Choroid plexus epithelial cell (primary cell): ENCODE measurements at regions not wholly inside any gene's neighbourhood (a gene's known extent, or its start where the extent isn't known, plus 50 kb on each side); places are given as distances from the start of the nearest gene placed in this dataset.

Experiments
- DNase-seq: peaks from one replicate; pipeline ENCODE4 v3.0.0-alpha.2; 2010; ENCODE audit warnings: low read depth
- H3K4me3 ChIP-seq: 2 replicates; pipeline ENCODE4 v1.5.1; 2011; ENCODE audit warnings: low read depth, mild to moderate bottlenecking, control low read depth, low read length, moderate library complexity
- CTCF ChIP-seq: conservative IDR thresholded peaks from 2 replicates; pipeline ENCODE4 v1.5.1; 2011; ENCODE audit warnings: low read depth, mild to moderate bottlenecking, control low read depth, inconsistent platforms, low read length, moderate library complexity

- TF ChIP-seq CTCF, result no peak
- no peak overlapping the region for H3K4me3 ChIP-seq
- no peak for DNase-seq
Measured at GRCh38 chr5:167999182-167999581, 292.3 kb upstream of the WWC1 start.

GRCh38 chr5:168001318-168001717, 290.1 kb upstream of the WWC1 start:
- TF ChIP-seq CTCF, result no peak

GRCh38 chr5:168002116-168002515, 289.3 kb upstream of the WWC1 start:
- TF ChIP-seq CTCF, result no peak
- no peak overlapping the region for H3K4me3 ChIP-seq
- DNase-seq, result no peak

More at GRCh38 chr5:168001318-168001717, 290.1 kb upstream of the WWC1 start:
- DNase-seq, result no peak
- no peak overlapping the region for H3K4me3 ChIP-seq

- TF ChIP-seq CTCF, result no peak
- DNase-seq, result no peak
- H3K4me3 ChIP-seq, result no peak overlapping the region
Measured at GRCh38 chr5:168005093-168005492, 286.4 kb upstream of the WWC1 start.

- TF ChIP-seq CTCF, result no peak
- no peak for DNase-seq
Measured at GRCh38 chr5:168005936-168006335, 285.5 kb upstream of the WWC1 start.

GRCh38 chr5:168006456-168007130, 284.9 kb upstream of the WWC1 start:
- no peak overlapping the region for H3K4me3 ChIP-seq
- no peak for DNase-seq
- no peak for TF ChIP-seq CTCF

More at GRCh38 chr5:168005936-168006335, 285.5 kb upstream of the WWC1 start:
- H3K4me3 ChIP-seq, result no peak overlapping the region

GRCh38 chr5:168007286-168007685, 284.2 kb upstream of the WWC1 start:
- DNase-seq, result no peak
- H3K4me3 ChIP-seq, result no peak overlapping the region
- TF ChIP-seq CTCF, result no peak
